ENCODE measurements at regions not wholly inside any gene's neighbourhood (a gene's known extent, or its start where the extent isn't known, plus 50 kb on each side); places are given as distances from the start of the nearest gene placed in this dataset.
"Not testable (repeated sequence)": the region's sequence is repeated elsewhere in the genome, so short reads cannot be mapped to it uniquely, and the experiment has no call there.

GRCh38 chr4:79121875-79122358 is 182.7 kb upstream of the PAQR3 start:
- DNase-seq (ENCODE audit: insufficient read length) (no peak), FAIRE-seq (no peak)
- TF ChIP-seq TAF1 (IDR thresholded peaks at IDR 0.05; ENCODE audit: borderline replicate concordance, low read depth, low read length) = no peak
- TF ChIP-seq POLR2A (IDR thresholded peaks at IDR 0.05; ENCODE audit: low read depth, low read length) = no peak
- TF ChIP-seq POLR2AphosphoS5 (IDR thresholded peaks at IDR 0.05; ENCODE audit: low read depth, low read length) = no peak

- TF ChIP-seq POLR2A (IDR thresholded peaks at IDR 0.05; ENCODE audit: low read depth, low read length) = no peak
- no peak for TF ChIP-seq POLR2AphosphoS5 (IDR thresholded peaks at IDR 0.05; ENCODE audit: low read depth, low read length)
- no peak for TF ChIP-seq TAF1 (IDR thresholded peaks at IDR 0.05; ENCODE audit: borderline replicate concordance, low read depth, low read length)
- FAIRE-seq (no peak), DNase-seq (ENCODE audit: insufficient read length) (no peak)
These were observed 182.0 kb upstream of the PAQR3 start for GRCh38 chr4:79121223-79121622.

GRCh38 chr4:79117051-79117450 is 177.8 kb upstream of the PAQR3 start:
- not testable (repeated sequence) for FAIRE-seq; DNase-seq (ENCODE audit: insufficient read length)

- no peak for TF ChIP-seq POLR2A (IDR thresholded peaks at IDR 0.05; ENCODE audit: low read depth, low read length)
- no peak for TF ChIP-seq POLR2AphosphoS5 (IDR thresholded peaks at IDR 0.05; ENCODE audit: low read depth, low read length)
- no peak for TF ChIP-seq TAF1 (IDR thresholded peaks at IDR 0.05; ENCODE audit: borderline replicate concordance, low read depth, low read length)
- FAIRE-seq (no peak), DNase-seq (ENCODE audit: insufficient read length) (no peak)
These were observed 167.8 kb upstream of the PAQR3 start for GRCh38 chr4:79107014-79107413.

GRCh38 chr4:79088946-79089691 is 149.9 kb upstream of the PAQR3 start:
- TF ChIP-seq POLR2AphosphoS5 (IDR thresholded peaks at IDR 0.05; ENCODE audit: low read depth, low read length) (no peak), POLR2A (IDR thresholded peaks at IDR 0.05; ENCODE audit: low read depth, low read length) (no peak), TAF1 (IDR thresholded peaks at IDR 0.05; ENCODE audit: borderline replicate concordance, low read depth, low read length) (no peak)
- DNase-seq (ENCODE audit: insufficient read length) (no peak), FAIRE-seq (no peak)

- TF ChIP-seq POLR2AphosphoS5 (IDR thresholded peaks at IDR 0.05; ENCODE audit: low read depth, low read length) = no peak
- no peak for TF ChIP-seq POLR2A (IDR thresholded peaks at IDR 0.05; ENCODE audit: low read depth, low read length)
- TF ChIP-seq TAF1 (IDR thresholded peaks at IDR 0.05; ENCODE audit: borderline replicate concordance, low read depth, low read length) = no peak
- FAIRE-seq (no peak), DNase-seq (ENCODE audit: insufficient read length) (no peak)
These were observed 147.8 kb upstream of the PAQR3 start for GRCh38 chr4:79087071-79087470.

- no peak for TF ChIP-seq TAF1 (IDR thresholded peaks at IDR 0.05; ENCODE audit: borderline replicate concordance, low read depth, low read length)
- no peak for TF ChIP-seq POLR2A (IDR thresholded peaks at IDR 0.05; ENCODE audit: low read depth, low read length)
- no peak for TF ChIP-seq POLR2AphosphoS5 (IDR thresholded peaks at IDR 0.05; ENCODE audit: low read depth, low read length)
- FAIRE-seq (no peak), DNase-seq (ENCODE audit: insufficient read length) (no peak)
These were observed 144.3 kb upstream of the PAQR3 start for GRCh38 chr4:79083406-79084010.

GRCh38 chr4:79082997-79083396 is 143.8 kb upstream of the PAQR3 start:
- FAIRE-seq (no peak), DNase-seq (ENCODE audit: insufficient read length) (no peak)
- TF ChIP-seq TAF1 (IDR thresholded peaks at IDR 0.05; ENCODE audit: borderline replicate concordance, low read depth, low read length) (no peak), POLR2AphosphoS5 (IDR thresholded peaks at IDR 0.05; ENCODE audit: low read depth, low read length) (no peak), POLR2A (IDR thresholded peaks at IDR 0.05; ENCODE audit: low read depth, low read length) (no peak)

GRCh38 chr4:79081973-79082372 is 142.7 kb upstream of the PAQR3 start:
- no peak for FAIRE-seq
- TF ChIP-seq POLR2AphosphoS5 (IDR thresholded peaks at IDR 0.05; ENCODE audit: low read depth, low read length) (no peak), TAF1 (IDR thresholded peaks at IDR 0.05; ENCODE audit: borderline replicate concordance, low read depth, low read length) (no peak), POLR2A (IDR thresholded peaks at IDR 0.05; ENCODE audit: low read depth, low read length) (no peak)
- DNase-seq (ENCODE audit: insufficient read length) = no peak

- no peak for DNase-seq (ENCODE audit: insufficient read length)
- TF ChIP-seq POLR2AphosphoS5 (IDR thresholded peaks at IDR 0.05; ENCODE audit: low read depth, low read length) = no peak
- TF ChIP-seq TAF1 (IDR thresholded peaks at IDR 0.05; ENCODE audit: borderline replicate concordance, low read depth, low read length) = no peak
- TF ChIP-seq POLR2A (IDR thresholded peaks at IDR 0.05; ENCODE audit: low read depth, low read length) = no peak
- no peak for FAIRE-seq
These were observed 139.1 kb upstream of the PAQR3 start for GRCh38 chr4:79078339-79078738.

- no peak for DNase-seq (ENCODE audit: insufficient read length)
- FAIRE-seq = no peak
- TF ChIP-seq POLR2A (IDR thresholded peaks at IDR 0.05; ENCODE audit: low read depth, low read length) (no peak), TAF1 (IDR thresholded peaks at IDR 0.05; ENCODE audit: borderline replicate concordance, low read depth, low read length) (no peak), POLR2AphosphoS5 (IDR thresholded peaks at IDR 0.05; ENCODE audit: low read depth, low read length) (no peak)
These were observed 134.8 kb upstream of the PAQR3 start for GRCh38 chr4:79074040-79074439.

- no peak for FAIRE-seq
- no peak for TF ChIP-seq TAF1 (IDR thresholded peaks at IDR 0.05; ENCODE audit: borderline replicate concordance, low read depth, low read length)
- no peak for TF ChIP-seq POLR2AphosphoS5 (IDR thresholded peaks at IDR 0.05; ENCODE audit: low read depth, low read length)
- TF ChIP-seq POLR2A (IDR thresholded peaks at IDR 0.05; ENCODE audit: low read depth, low read length) = no peak
- DNase-seq (ENCODE audit: insufficient read length) = no peak
These were observed 134.2 kb upstream of the PAQR3 start for GRCh38 chr4:79073471-79073870.
